ENCODE measurements at regions not wholly inside any gene's neighbourhood (a gene's known extent, or its start where the extent isn't known, plus 50 kb on each side); places are given as distances from the start of the nearest gene placed in this dataset.

DNA sequence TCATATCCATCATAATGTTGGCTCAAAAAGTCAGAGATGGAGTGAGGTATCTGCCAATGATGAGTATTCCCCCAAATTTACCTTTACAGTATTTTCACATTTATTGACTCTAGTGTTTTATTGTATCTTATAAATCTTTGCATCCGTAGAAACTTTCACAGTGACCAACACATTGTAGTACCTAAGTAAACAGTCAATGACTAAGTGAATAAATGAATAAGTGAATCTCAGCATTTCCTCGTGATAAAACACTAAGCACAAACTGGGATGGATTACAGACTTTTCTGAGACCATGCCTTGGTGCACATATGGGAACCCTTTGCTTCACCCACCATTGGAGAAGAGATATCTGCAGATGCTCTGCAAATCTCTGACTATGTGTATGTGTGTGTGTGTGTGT is 429.9 kb downstream of the NR4A2 start (continued):
- TF ChIP-seq, protein P1, sequence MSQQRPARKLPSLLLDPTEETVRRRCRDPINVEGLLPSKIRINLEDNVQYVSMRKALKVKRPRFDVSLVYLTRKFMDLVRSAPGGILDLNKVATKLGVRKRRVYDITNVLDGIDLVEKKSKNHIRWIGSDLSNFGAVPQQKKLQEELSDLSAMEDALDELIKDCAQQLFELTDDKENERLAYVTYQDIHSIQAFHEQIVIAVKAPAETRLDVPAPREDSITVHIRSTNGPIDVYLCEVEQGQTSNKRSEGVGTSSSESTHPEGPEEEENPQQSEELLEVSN (IDR thresholded peaks at IDR 0.05; ENCODE audit: borderline replicate concordance in 1 of 2, extremely low read depth in 1 of 2, insufficient read depth in 1 of 2, insufficient read length in 1 of 2, low read depth in 1 of 2, low read length in 1 of 2, poor library complexity in 1 of 2, severe bottlenecking in 1 of 2): no peak
- TF ChIP-seq, protein P2, sequence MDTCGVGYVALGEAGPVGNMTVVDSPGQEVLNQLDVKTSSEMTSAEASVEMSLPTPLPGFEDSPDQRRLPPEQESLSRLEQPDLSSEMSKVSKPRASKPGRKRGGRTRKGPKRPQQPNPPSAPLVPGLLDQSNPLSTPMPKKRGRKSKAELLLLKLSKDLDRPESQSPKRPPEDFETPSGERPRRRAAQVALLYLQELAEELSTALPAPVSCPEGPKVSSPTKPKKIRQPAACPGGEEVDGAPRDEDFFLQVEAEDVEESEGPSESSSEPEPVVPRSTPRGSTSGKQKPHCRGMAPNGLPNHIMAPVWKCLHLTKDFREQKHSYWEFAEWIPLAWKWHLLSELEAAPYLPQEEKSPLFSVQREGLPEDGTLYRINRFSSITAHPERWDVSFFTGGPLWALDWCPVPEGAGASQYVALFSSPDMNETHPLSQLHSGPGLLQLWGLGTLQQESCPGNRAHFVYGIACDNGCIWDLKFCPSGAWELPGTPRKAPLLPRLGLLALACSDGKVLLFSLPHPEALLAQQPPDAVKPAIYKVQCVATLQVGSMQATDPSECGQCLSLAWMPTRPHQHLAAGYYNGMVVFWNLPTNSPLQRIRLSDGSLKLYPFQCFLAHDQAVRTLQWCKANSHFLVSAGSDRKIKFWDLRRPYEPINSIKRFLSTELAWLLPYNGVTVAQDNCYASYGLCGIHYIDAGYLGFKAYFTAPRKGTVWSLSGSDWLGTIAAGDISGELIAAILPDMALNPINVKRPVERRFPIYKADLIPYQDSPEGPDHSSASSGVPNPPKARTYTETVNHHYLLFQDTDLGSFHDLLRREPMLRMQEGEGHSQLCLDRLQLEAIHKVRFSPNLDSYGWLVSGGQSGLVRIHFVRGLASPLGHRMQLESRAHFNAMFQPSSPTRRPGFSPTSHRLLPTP (IDR thresholded peaks at IDR 0.05; ENCODE audit: borderline replicate concordance, extremely low read depth, insufficient read length): no peak
- no peak for TF ChIP-seq ZNF140 (CRISPR knock-in tag; IDR thresholded peaks at IDR 0.05)
- TF ChIP-seq, protein P3, sequence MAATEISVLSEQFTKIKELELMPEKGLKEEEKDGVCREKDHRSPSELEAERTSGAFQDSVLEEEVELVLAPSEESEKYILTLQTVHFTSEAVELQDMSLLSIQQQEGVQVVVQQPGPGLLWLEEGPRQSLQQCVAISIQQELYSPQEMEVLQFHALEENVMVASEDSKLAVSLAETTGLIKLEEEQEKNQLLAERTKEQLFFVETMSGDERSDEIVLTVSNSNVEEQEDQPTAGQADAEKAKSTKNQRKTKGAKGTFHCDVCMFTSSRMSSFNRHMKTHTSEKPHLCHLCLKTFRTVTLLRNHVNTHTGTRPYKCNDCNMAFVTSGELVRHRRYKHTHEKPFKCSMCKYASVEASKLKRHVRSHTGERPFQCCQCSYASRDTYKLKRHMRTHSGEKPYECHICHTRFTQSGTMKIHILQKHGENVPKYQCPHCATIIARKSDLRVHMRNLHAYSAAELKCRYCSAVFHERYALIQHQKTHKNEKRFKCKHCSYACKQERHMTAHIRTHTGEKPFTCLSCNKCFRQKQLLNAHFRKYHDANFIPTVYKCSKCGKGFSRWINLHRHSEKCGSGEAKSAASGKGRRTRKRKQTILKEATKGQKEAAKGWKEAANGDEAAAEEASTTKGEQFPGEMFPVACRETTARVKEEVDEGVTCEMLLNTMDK (IDR thresholded peaks at IDR 0.05; ENCODE audit: borderline replicate concordance, insufficient read depth, low read depth, low read length, poor library complexity, severe bottlenecking): no peak
- no peak for TF ChIP-seq MIER1 (IDR thresholded peaks at IDR 0.05; ENCODE audit: low read depth)
- no peak for TF ChIP-seq LARP7 (IDR thresholded peaks at IDR 0.05)
- TF ChIP-seq BRF1 (IDR thresholded peaks at IDR 0.05; ENCODE audit: borderline replicate concordance, extremely low read depth, insufficient read length): no peak
- TF ChIP-seq, protein P4, sequence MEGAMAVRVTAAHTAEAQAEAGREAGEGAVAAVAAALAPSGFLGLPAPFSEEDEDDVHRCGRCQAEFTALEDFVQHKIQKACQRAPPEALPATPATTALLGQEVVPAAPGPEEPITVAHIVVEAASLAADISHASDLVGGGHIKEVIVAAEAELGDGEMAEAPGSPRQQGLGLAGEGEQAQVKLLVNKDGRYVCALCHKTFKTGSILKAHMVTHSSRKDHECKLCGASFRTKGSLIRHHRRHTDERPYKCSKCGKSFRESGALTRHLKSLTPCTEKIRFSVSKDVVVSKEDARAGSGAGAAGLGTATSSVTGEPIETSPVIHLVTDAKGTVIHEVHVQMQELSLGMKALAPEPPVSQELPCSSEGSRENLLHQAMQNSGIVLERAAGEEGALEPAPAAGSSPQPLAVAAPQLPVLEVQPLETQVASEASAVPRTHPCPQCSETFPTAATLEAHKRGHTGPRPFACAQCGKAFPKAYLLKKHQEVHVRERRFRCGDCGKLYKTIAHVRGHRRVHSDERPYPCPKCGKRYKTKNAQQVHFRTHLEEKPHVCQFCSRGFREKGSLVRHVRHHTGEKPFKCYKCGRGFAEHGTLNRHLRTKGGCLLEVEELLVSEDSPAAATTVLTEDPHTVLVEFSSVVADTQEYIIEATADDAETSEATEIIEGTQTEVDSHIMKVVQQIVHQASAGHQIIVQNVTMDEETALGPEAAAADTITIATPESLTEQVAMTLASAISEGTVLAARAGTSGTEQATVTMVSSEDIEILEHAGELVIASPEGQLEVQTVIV (CRISPR knock-in tag; IDR thresholded peaks at IDR 0.05; ENCODE audit: borderline replicate concordance): no peak

All from K562 (cell line).